WTC11 (cell line): ENCODE measurements at regions not wholly inside any gene's neighbourhood (a gene's known extent, or its start where the extent isn't known, plus 50 kb on each side); places are given as distances from the start of the nearest gene placed in this dataset.

Experiments
- ATAC-seq: fragments of 200-7000 bp; cut with Tn5 transposase; 2 replicates; pipeline ENCODE4 v1.10.0; 2021; ENCODE audit warnings: mild to moderate bottlenecking, moderate library complexity
- CTCF ChIA-PET: fragments of 300-600 bp; sonication (Branson Sonifier 250); formaldehyde crosslinking; loops from one replicate; lab custom pipeline; 2021; ENCODE audit warnings: antibody characterized with exemption; lab: Charles Lee
- POLR2A ChIA-PET: fragments of 350-600 bp; sonication (Branson Sonifier 250); formaldehyde crosslinking; loops from one replicate; lab custom pipeline; 2021; ENCODE audit warnings: antibody characterized with exemption; lab: Charles Lee
- DNase-seq: peaks from one replicate; pipeline ENCODE4 v3.0.0; 2021; ENCODE audit warnings: low spot score
- H3K27ac Mint-ChIP-seq: 2 replicates; pipeline ENCODE4 v1.8.0; 2021; ENCODE audit warnings: mixed read lengths
- H3K27me3 Mint-ChIP-seq: 2 replicates; pipeline ENCODE4 v1.8.0; 2021; ENCODE audit warnings: low read depth, mild to moderate bottlenecking, moderate library complexity, mixed read lengths
- H3K36me3 Mint-ChIP-seq: 2 replicates; pipeline ENCODE4 v1.8.0; 2021; ENCODE audit warnings: mixed read lengths
- H3K4me1 Mint-ChIP-seq: 2 replicates; pipeline ENCODE4 v1.8.0; 2022; ENCODE audit warnings: mixed read lengths
- H3K4me3 Mint-ChIP-seq: 2 replicates; pipeline ENCODE4 v1.8.0; 2021; ENCODE audit warnings: mild to moderate bottlenecking, moderate library complexity, mixed read lengths
- H3K9me3 Mint-ChIP-seq: 2 replicates; pipeline ENCODE4 v1.8.0; 2021; ENCODE audit warnings: mixed read lengths
- AFF4 ChIP-seq: sonication (generic); formaldehyde crosslinking; IDR thresholded peaks from 2 replicates; pipeline ENCODE4 v1.8.1; 2023; ENCODE audit warnings: mild to moderate bottlenecking, missing genetic modification reagents, borderline replicate concordance
- ATF2 ChIP-seq: sonication (generic); formaldehyde crosslinking; IDR thresholded peaks from 2 replicates; pipeline ENCODE4 v1.8.1; 2022; ENCODE audit warnings: low read depth, missing genetic modification reagents, borderline replicate concordance
- IRF1 ChIP-seq: sonication (generic); formaldehyde crosslinking; IDR thresholded peaks from 2 replicates; pipeline ENCODE4 v1.8.0; 2023; ENCODE audit warnings: missing genetic modification reagents
- MXD4 ChIP-seq: fragments of 250-450 bp; sonication (Bioruptor Pico); IDR thresholded peaks from 2 replicates; pipeline ENCODE4 v1.8.0; 2021; ENCODE audit warnings: mild to moderate bottlenecking, moderate library complexity, borderline replicate concordance
- NR3C1 ChIP-seq: sonication (generic); formaldehyde crosslinking; conservative IDR thresholded peaks from 2 replicates; pipeline ENCODE4 v1.8.1; 2023; ENCODE audit warnings: low read depth, mild to moderate bottlenecking, missing genetic modification reagents
- PREB ChIP-seq: sonication (generic); formaldehyde crosslinking; IDR thresholded peaks from 2 replicates; pipeline ENCODE4 v1.8.1; 2022; ENCODE audit warnings: mild to moderate bottlenecking, missing genetic modification reagents, moderate library complexity, borderline replicate concordance
- RELA ChIP-seq: sonication (generic); formaldehyde crosslinking; IDR thresholded peaks from 2 replicates; pipeline ENCODE4 v1.8.1; 2022; ENCODE audit warnings: missing genetic modification reagents, mild to moderate bottlenecking, borderline replicate concordance
- SMAD3 ChIP-seq: sonication (generic); formaldehyde crosslinking; IDR thresholded peaks from 2 replicates; pipeline ENCODE4 v1.8.0; 2022; ENCODE audit warnings: missing genetic modification reagents, mild to moderate bottlenecking, borderline replicate concordance
- SMAD4 ChIP-seq: sonication (generic); formaldehyde crosslinking; IDR thresholded peaks from 2 replicates; pipeline ENCODE4 v1.8.0; 2022; ENCODE audit warnings: mild to moderate bottlenecking, missing genetic modification reagents
- TEAD1 ChIP-seq: sonication (generic); formaldehyde crosslinking; IDR thresholded peaks from 2 replicates; pipeline ENCODE4 v1.8.0; 2022; ENCODE audit warnings: mild to moderate bottlenecking, missing genetic modification reagents
- ZNF232 ChIP-seq: sonication (generic); formaldehyde crosslinking; IDR thresholded peaks from 2 replicates; pipeline ENCODE4 v1.8.0; 2022; ENCODE audit warnings: mild to moderate bottlenecking, missing genetic modification reagents
- ZNF423 ChIP-seq: fragments of 250-450 bp; sonication (Bioruptor Pico); IDR thresholded peaks from 2 replicates; pipeline ENCODE4 v2.1.2; 2022; ENCODE audit warnings: mild to moderate bottlenecking, moderate library complexity

- TF ChIP-seq AFF4 (CRISPR knock-in tag) (no peak), ZNF423 (CRISPR knock-in tag) (no peak), IRF1 (no peak), NR3C1 (CRISPR knock-in tag) (no peak), ZNF232 (CRISPR knock-in tag) (no peak)
- H3K4me3 Mint-ChIP-seq, result no peak overlapping the region
- H3K4me1 Mint-ChIP-seq, result no peaks in the 10 kb centered on the region
- DNase-seq, result no peak
- peaks cover 10% of the 10 kb centered on the region for H3K9me3 Mint-ChIP-seq
- POLR2A ChIA-PET, result no interaction called here
- H3K27ac Mint-ChIP-seq, result no peak overlapping the region
- CTCF ChIA-PET, result no interaction called here
- no peak; the same call in 1 of the 2 replicates for ATAC-seq
- H3K27me3 Mint-ChIP-seq, result no peaks in the 10 kb centered on the region
- 0 out of 2 replicates have a peak, but pooled peaks cover 6% of the 10 kb centered on the region for H3K36me3 Mint-ChIP-seq
Observed at GRCh38 chr1:103327054-103327719, 198.3 kb upstream of the RNPC3 start.

GRCh38 chr1:103326595-103326994 lies 198.9 kb upstream of the RNPC3 start:
- H3K27me3 Mint-ChIP-seq, result no peaks in the 10 kb centered on the region
- POLR2A ChIA-PET, result no interaction called here
- H3K4me3 Mint-ChIP-seq, result no peak overlapping the region
- H3K4me1 Mint-ChIP-seq, result no peaks in the 10 kb centered on the region
- H3K9me3 Mint-ChIP-seq, result peaks cover 11% of the 10 kb centered on the region
- DNase-seq (no peak), ATAC-seq (no peak)
- no peak overlapping the region for H3K27ac Mint-ChIP-seq
- CTCF ChIA-PET, result no interaction called here
- H3K36me3 Mint-ChIP-seq, result 0 out of 2 replicates have a peak, but pooled peaks cover 6% of the 10 kb centered on the region
- TF ChIP-seq ATF2 (CRISPR knock-in tag) (no peak), TEAD1 (CRISPR knock-in tag) (no peak), SMAD3 (no peak), RELA (CRISPR knock-in tag) (no peak), SMAD4 (no peak), PREB (no peak), MXD4 (no peak), AFF4 (CRISPR knock-in tag) (no peak)
